ENCODE measurements at regions not wholly inside any gene's neighbourhood (a gene's known extent, or its start where the extent isn't known, plus 50 kb on each side); places are given as distances from the start of the nearest gene placed in this dataset.

GRCh38 chr4:104631000-104631399 is 136.3 kb upstream of the CXXC4 start (continued):
- TF ChIP-seq ZNF462 (CRISPR knock-in tag; IDR thresholded peaks at IDR 0.05) = no peak
- TF ChIP-seq STAT1 (IDR thresholded peaks at IDR 0.05; ENCODE audit: unreplicated experiment) = no peak
- TF ChIP-seq REST (IDR thresholded peaks at IDR 0.05; ENCODE audit: unreplicated experiment) = no peak
- TF ChIP-seq NANOG (IDR thresholded peaks at IDR 0.05; ENCODE audit: borderline replicate concordance) = no peak

- no peak overlapping the region for H3K4me2 ChIP-seq
- H3K79me2 ChIP-seq (replicated peaks; ENCODE audit: insufficient read depth) = no peaks in the 10 kb centered on the region
- H3K27ac ChIP-seq (ENCODE audit: low read depth) = no peak overlapping the region
- Mint-ChIP-seq H3K36me3 (ENCODE audit: low read depth) (no peaks in the 10 kb centered on the region), H3K27me3 (ENCODE audit: insufficient read depth, low read depth, poor library complexity) (no peaks in the 10 kb centered on the region), H3K4me3 (no peak overlapping the region), H3K27ac (no peak overlapping the region; the same call in 1 of the 2 replicates), H3K9me3 (no peaks in the 10 kb centered on the region), H3K4me1 (peaks cover 8% of the 10 kb centered on the region; the same call in 2 of the 3 replicates)
- no peaks in the 10 kb centered on the region for H3K36me3 ChIP-seq (ENCODE audit: insufficient read depth)
- ATAC-seq = no peak
- H3K27me3 ChIP-seq (ENCODE audit: insufficient read depth) = no peaks in the 10 kb centered on the region
- no peaks in the 10 kb centered on the region for H4K20me1 ChIP-seq (replicated peaks; ENCODE audit: insufficient read depth)
- no peak overlapping the region for H3K4me3 ChIP-seq
- H3F3A ChIP-seq (replicated peaks; ENCODE audit: low read depth) = no peaks in the 10 kb centered on the region
- no peak for DNase-seq (ENCODE audit: low spot score)
- no peak for TF ChIP-seq ZNF331 (CRISPR knock-in tag; IDR thresholded peaks at IDR 0.05; ENCODE audit: low read depth)
- no peak for TF ChIP-seq REST (IDR thresholded peaks at IDR 0.05; ENCODE audit: unreplicated experiment)
- TF ChIP-seq ZNF114 (CRISPR knock-in tag; IDR thresholded peaks at IDR 0.05) = no peak
- no peak for TF ChIP-seq CTCF (conservative IDR thresholded peaks at IDR 0.05; ENCODE audit: low read depth in 2 of 2)
- TF ChIP-seq EZH2 (IDR thresholded peaks at IDR 0.05; ENCODE audit: low read depth, unreplicated experiment) = no peak
- no peak for TF ChIP-seq EZH2phosphoT487 (IDR thresholded peaks at IDR 0.05; ENCODE audit: unreplicated experiment)
- peaks cover 4% of the 10 kb centered on the region; the same call in 1 of the 2 replicates for H3K9me2 ChIP-seq (ENCODE audit: insufficient read depth)
- H2AFZ ChIP-seq = no peak overlapping the region
- peaks cover 2% of the 10 kb centered on the region; the same call in 1 of the 2 replicates for H3K4me1 ChIP-seq (ENCODE audit: insufficient read depth)
Observed at GRCh38 chr4:104641418-104641817, 146.7 kb upstream of the CXXC4 start.
